Fibroblast of the aortic adventitia (primary cell): ENCODE measurements at regions not wholly inside any gene's neighbourhood (a gene's known extent, or its start where the extent isn't known, plus 50 kb on each side); places are given as distances from the start of the nearest gene placed in this dataset.

ENCODE experiments used
- DNase-seq: peaks from one replicate; pipeline ENCODE4 v3.0.0-alpha.2; 2010; ENCODE audit warnings: low read depth
- H3K4me3 ChIP-seq: 2 replicates; pipeline ENCODE4 v1.5.1; 2011; ENCODE audit warnings: low read depth, mild to moderate bottlenecking, control low read depth, low read length, moderate library complexity
- CTCF ChIP-seq: IDR thresholded peaks from 2 replicates; pipeline ENCODE4 v1.5.1; 2011; ENCODE audit warnings: mild to moderate bottlenecking, low read length, control low read depth, inconsistent platforms; ENCODE audit not compliant: insufficient read depth

GRCh38 chr3:22523925-22524324, 679.2 kb upstream of the UBE2E2 start:
- DNase-seq = no peak
- TF ChIP-seq CTCF = no peak
- no peak overlapping the region for H3K4me3 ChIP-seq

GRCh38 chr3:22526266-22526837, 676.8 kb upstream of the UBE2E2 start:
- no peak overlapping the region for H3K4me3 ChIP-seq
- TF ChIP-seq CTCF = no peak
- DNase-seq = no peak

GRCh38 chr3:22536541-22536940, 666.6 kb upstream of the UBE2E2 start:
- no peak for TF ChIP-seq CTCF
- H3K4me3 ChIP-seq = no peak overlapping the region
- DNase-seq = no peak

- H3K4me3 ChIP-seq = no peak overlapping the region
- no peak for DNase-seq
- no peak for TF ChIP-seq CTCF
These were observed 665.6 kb upstream of the UBE2E2 start for GRCh38 chr3:22537560-22537959.

- TF ChIP-seq CTCF = no peak
- no peak overlapping the region for H3K4me3 ChIP-seq
- DNase-seq = no peak
These were observed 660.8 kb upstream of the UBE2E2 start for GRCh38 chr3:22542311-22542710.

- no peak for TF ChIP-seq CTCF
- no peak overlapping the region for H3K4me3 ChIP-seq
- no peak for DNase-seq
These were observed 647.2 kb upstream of the UBE2E2 start for GRCh38 chr3:22555753-22556435.

GRCh38 chr3:22565393-22565792, 637.7 kb upstream of the UBE2E2 start:
- no peak for DNase-seq
- H3K4me3 ChIP-seq = no peak overlapping the region
- TF ChIP-seq CTCF = no peak
